Stomach smooth muscle (tissue), 2 donors: ENCODE measurements at regions not wholly inside any gene's neighbourhood (a gene's known extent, or its start where the extent isn't known, plus 50 kb on each side); places are given as distances from the start of the nearest gene placed in this dataset.

Experiments used
- H3K27ac ChIP-seq: one replicate; pipeline ENCODE4 v1.7.0; 2013; ENCODE audit warnings: mild to moderate bottlenecking, low read length, inconsistent platforms
- H3K27me3 ChIP-seq, 2 donors: one replicate each; pipeline ENCODE4 v1.7.0; 2013; ENCODE audit warnings: low read length in 2 of 2; ENCODE audit not compliant: insufficient read depth in 2 of 2, control insufficient read depth in 1 of 2
- H3K36me3 ChIP-seq, 2 donors: one replicate each; pipeline ENCODE4 v1.7.0; 2013; ENCODE audit warnings: low read length in 2 of 2; ENCODE audit not compliant: control insufficient read depth in 2 of 2, insufficient read depth in 2 of 2
- H3K4me1 ChIP-seq: one replicate; pipeline ENCODE4 v1.7.0; 2013; ENCODE audit warnings: low read length; ENCODE audit not compliant: control insufficient read depth, insufficient read depth
- H3K4me3 ChIP-seq, 2 donors: one replicate each; pipeline ENCODE4 v1.7.0; 2013; ENCODE audit warnings: low read length in 2 of 2
- H3K9ac ChIP-seq, 2 donors: one replicate each; pipeline ENCODE4 v1.7.0; 2013; ENCODE audit warnings: low read length in 2 of 2, mild to moderate bottlenecking in 1 of 2
- H3K9me3 ChIP-seq, 2 donors: one replicate each; pipeline ENCODE4 v1.7.0; 2013; ENCODE audit warnings: low read length in 2 of 2; ENCODE audit not compliant: control insufficient read depth in 2 of 2
- donor health status: healthy.
- donor health status: Pancreatic carcinoma.

- H3K27me3 ChIP-seq: no peaks in the 10 kb centered on the region
- no peak overlapping the region for H3K27ac ChIP-seq
- no peaks in the 10 kb centered on the region for H3K4me1 ChIP-seq
- H3K4me3 ChIP-seq: no peak overlapping the region
- H3K36me3 ChIP-seq: no peaks in the 10 kb centered on the region
- H3K9me3 ChIP-seq: peaks cover 0 to 4% of the 10 kb centered on the region in 2 donors
- H3K9ac ChIP-seq: no peak overlapping the region
These were observed 325.5 kb upstream of the ARID1B start for GRCh38 chr6:156451726-156452125.

DNA sequence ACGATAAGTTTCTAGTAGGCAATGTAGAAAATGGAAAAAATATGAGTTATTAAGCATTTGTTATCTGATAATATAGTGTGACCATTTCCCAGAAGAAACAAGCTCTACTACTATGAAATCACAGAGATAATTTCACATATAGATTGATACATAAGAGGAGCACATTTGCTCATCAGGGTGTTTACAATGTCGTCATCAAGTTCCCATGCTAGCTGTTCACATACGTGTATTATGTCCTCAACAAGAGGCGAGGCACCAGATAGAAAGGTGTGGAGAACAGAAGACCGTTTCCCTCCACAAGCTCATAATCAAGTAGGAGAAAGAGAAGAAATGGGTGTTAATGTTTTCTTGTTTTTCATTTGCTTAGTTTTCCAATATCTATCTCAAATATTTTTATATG lies 326.1 kb upstream of the ARID1B start:
- H3K4me3 ChIP-seq: no peak overlapping the region
- peaks cover 0 to 4% of the 10 kb centered on the region in 2 donors for H3K9me3 ChIP-seq
- H3K36me3 ChIP-seq: no peaks in the 10 kb centered on the region
- H3K27me3 ChIP-seq: no peaks in the 10 kb centered on the region
- H3K4me1 ChIP-seq: no peaks in the 10 kb centered on the region
- H3K9ac ChIP-seq: no peak overlapping the region
- H3K27ac ChIP-seq: no peak overlapping the region

DNA sequence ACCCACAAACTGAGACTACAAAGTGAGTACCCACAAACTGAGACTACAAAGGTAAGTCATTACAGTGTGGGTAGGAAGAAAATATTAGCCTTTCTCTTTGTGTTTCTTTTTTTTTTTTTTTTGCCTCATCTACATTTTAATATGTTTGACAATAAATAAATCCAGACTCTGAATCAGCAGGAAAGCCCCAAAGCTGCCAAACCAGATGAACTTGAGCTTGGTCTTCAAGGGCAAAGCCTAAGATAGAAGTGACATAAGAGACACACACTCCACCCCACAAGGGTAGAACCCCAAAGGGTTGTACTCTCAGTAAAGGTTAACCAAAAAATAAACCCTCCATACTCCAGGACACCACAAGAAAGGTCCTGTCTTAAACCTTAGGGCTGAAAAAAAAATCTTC lies 326.8 kb upstream of the ARID1B start:
- Histone ChIP-seq H3K36me3 (no peaks in the 10 kb centered on the region), H3K27ac (no peak overlapping the region), H3K4me3 (no peak overlapping the region), H3K27me3 (no peaks in the 10 kb centered on the region), H3K9me3 (peaks cover 0 to 4% of the 10 kb centered on the region in 2 donors), H3K4me1 (no peaks in the 10 kb centered on the region), H3K9ac (no peak overlapping the region)

DNA sequence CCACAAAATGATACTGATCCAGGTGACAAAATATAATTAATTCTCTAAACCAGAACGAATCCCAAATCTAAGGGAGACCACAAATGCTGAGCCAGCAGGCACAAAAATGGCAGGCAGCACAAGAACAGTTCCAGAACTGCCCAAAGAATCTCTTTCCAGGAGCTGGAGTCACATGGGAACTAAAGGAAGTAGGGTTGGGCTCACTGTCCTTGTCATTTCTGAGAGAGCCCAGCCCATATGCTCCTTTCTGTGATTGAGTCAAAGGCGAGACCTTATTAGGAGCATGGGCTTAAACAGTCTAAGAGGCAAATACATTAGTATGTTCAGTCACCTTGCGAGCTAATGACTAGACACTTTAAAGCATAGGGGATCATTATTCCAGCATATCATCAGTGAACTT lies 327.6 kb upstream of the ARID1B start:
- Histone ChIP-seq H3K9ac (no peak overlapping the region), H3K4me1 (no peaks in the 10 kb centered on the region), H3K27ac (no peak overlapping the region), H3K36me3 (no peaks in the 10 kb centered on the region), H3K4me3 (no peak overlapping the region), H3K9me3 (peaks cover 0 to 4% of the 10 kb centered on the region in 2 donors), H3K27me3 (no peaks in the 10 kb centered on the region)

DNA sequence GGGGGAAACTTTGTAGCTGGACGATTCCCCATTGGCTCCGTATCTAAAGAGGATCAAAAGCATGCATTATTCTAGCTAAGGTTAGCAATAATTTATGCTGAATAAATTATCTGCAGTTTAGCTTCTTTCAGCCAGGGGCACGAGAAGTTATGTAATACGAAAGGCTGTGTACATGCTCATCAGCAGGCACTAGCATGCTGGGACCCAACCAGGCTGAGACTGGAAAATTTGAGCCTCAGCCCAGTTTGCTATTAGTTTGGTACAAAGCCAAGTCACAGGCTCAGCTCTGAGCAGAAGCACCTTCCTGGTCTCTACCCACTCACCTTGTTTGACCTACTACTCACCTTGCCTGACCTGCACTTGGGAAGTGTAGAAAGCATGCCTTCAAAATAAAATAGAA lies 328.1 kb upstream of the ARID1B start:
- H3K27ac ChIP-seq: no peak overlapping the region
- H3K4me1 ChIP-seq: no peaks in the 10 kb centered on the region
- H3K27me3 ChIP-seq: no peaks in the 10 kb centered on the region
- no peak overlapping the region for H3K4me3 ChIP-seq
- H3K9me3 ChIP-seq: peaks cover 0 to 4% of the 10 kb centered on the region in 2 donors
- no peaks in the 10 kb centered on the region for H3K36me3 ChIP-seq
- no peak overlapping the region for H3K9ac ChIP-seq

GRCh38 chr6:156448579-156448978 lies 328.6 kb upstream of the ARID1B start:
- H3K27me3 ChIP-seq: no peaks in the 10 kb centered on the region
- no peak overlapping the region for H3K27ac ChIP-seq
- H3K9ac ChIP-seq: no peak overlapping the region

GRCh38 chr6:156440688-156441087 lies 336.5 kb upstream of the ARID1B start:
- Histone ChIP-seq H3K4me1 (peaks cover 4% of the 10 kb centered on the region), H3K9me3 (no peaks in the 10 kb centered on the region), H3K27ac (no peak overlapping the region), H3K9ac (no peak overlapping the region), H3K36me3 (no peaks in the 10 kb centered on the region), H3K27me3 (no peaks in the 10 kb centered on the region), H3K4me3 (no peak overlapping the region)

More at GRCh38 chr6:156448579-156448978, 328.6 kb upstream of the ARID1B start:
- Histone ChIP-seq H3K4me1 (no peaks in the 10 kb centered on the region), H3K9me3 (peaks cover 0 to 4% of the 10 kb centered on the region in 2 donors), H3K4me3 (no peak overlapping the region), H3K36me3 (no peaks in the 10 kb centered on the region)

GRCh38 chr6:156438350-156438923 lies 338.7 kb upstream of the ARID1B start:
- Histone ChIP-seq H3K36me3 (no peaks in the 10 kb centered on the region), H3K27me3 (no peaks in the 10 kb centered on the region), H3K9me3 (no peaks in the 10 kb centered on the region), H3K4me3 (no peak overlapping the region), H3K27ac (no peak overlapping the region), H3K9ac (no peak overlapping the region), H3K4me1 (peaks cover 4% of the 10 kb centered on the region)

GRCh38 chr6:156437121-156437879 lies 339.9 kb upstream of the ARID1B start:
- Histone ChIP-seq H3K9me3 (no peaks in the 10 kb centered on the region), H3K27me3 (no peaks in the 10 kb centered on the region), H3K4me3 (no peak overlapping the region), H3K27ac (no peak overlapping the region), H3K36me3 (no peaks in the 10 kb centered on the region), H3K9ac (no peak overlapping the region), H3K4me1 (peaks cover 4% of the 10 kb centered on the region)

DNA sequence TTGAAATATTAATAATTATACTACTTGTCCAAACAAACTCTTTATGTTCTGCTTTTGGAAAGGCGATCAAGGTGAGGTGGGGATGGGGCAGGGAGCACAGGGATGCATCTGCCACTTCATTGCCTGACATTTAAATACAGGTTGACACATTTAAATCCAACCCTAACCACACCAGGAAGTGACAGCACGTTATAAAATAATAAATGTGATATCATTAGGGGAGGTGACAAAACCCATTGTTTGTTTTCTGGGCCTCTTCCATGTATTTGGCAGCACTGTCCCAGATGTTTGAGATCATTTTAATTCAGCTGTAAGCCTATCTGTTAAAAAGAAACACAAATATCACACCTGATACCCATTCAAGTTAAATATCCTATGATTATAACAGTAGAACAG lies 342.4 kb upstream of the ARID1B start:
- no peaks in the 10 kb centered on the region for H3K27me3 ChIP-seq
- no peaks in the 10 kb centered on the region for H3K36me3 ChIP-seq
- H3K9ac ChIP-seq: no peak overlapping the region
- no peak overlapping the region for H3K4me3 ChIP-seq
- H3K27ac ChIP-seq: no peak overlapping the region
- H3K4me1 ChIP-seq: peaks cover 4% of the 10 kb centered on the region
- no peaks in the 10 kb centered on the region for H3K9me3 ChIP-seq
